Karpas-422 (cell line): ENCODE measurements at regions not wholly inside any gene's neighbourhood (a gene's known extent, or its start where the extent isn't known, plus 50 kb on each side); places are given as distances from the start of the nearest gene placed in this dataset.

Experiments
- DNase-seq: peaks from one replicate; pipeline ENCODE4 v3.0.0-alpha.2; 2015
- H2AFZ ChIP-seq: fragments of 200-600 bp; sonication (generic); 2 replicates; pipeline ENCODE4 v1.6.1; 2014; ENCODE audit warnings: antibody characterized with exemption, low read length, mixed read lengths
- H3K27ac ChIP-seq: fragments of 200-600 bp; sonication (generic); 2 replicates; pipeline ENCODE4 v1.5.1; 2014; ENCODE audit warnings: mild to moderate bottlenecking, low read length, moderate library complexity
- H3K27me3 ChIP-seq: fragments of 200-600 bp; sonication (generic); 2 replicates; pipeline ENCODE4 v1.6.1; 2014; ENCODE audit warnings: low read length, mixed read lengths
- H3K36me3 ChIP-seq: fragments of 200-600 bp; sonication (generic); 2 replicates; pipeline ENCODE4 v1.6.1; 2014; ENCODE audit warnings: low read length, mixed read lengths; ENCODE audit not compliant: insufficient read depth
- H3K4me1 ChIP-seq: fragments of 200-600 bp; sonication (generic); 2 replicates; pipeline ENCODE4 v1.6.1; 2014; ENCODE audit warnings: mild to moderate bottlenecking, low read length, mixed read lengths
- H3K4me2 ChIP-seq: fragments of 200-600 bp; sonication (generic); 2 replicates; pipeline ENCODE4 v1.6.1; 2014; ENCODE audit warnings: low read length, low read depth, mild to moderate bottlenecking; ENCODE audit not compliant: poor library complexity, severe bottlenecking
- H3K4me3 ChIP-seq: fragments of 200-600 bp; sonication (generic); 2 replicates; pipeline ENCODE4 v1.5.1; 2014; ENCODE audit warnings: mild to moderate bottlenecking, antibody characterized with exemption, low read length, mixed read lengths
- H3K79me2 ChIP-seq: fragments of 200-600 bp; sonication (generic); 2 replicates; pipeline ENCODE4 v1.6.1; 2014; ENCODE audit warnings: mild to moderate bottlenecking, low read length, mixed read lengths
- H3K9ac ChIP-seq: fragments of 200-600 bp; sonication (generic); 2 replicates; pipeline ENCODE4 v1.6.0; 2014; ENCODE audit warnings: low read length
- H3K9me2 ChIP-seq: fragments of 200-600 bp; sonication (generic), shearing (Covaris generic); replicated peaks from 2 replicates; pipeline ENCODE4 v1.6.0; 2014; ENCODE audit warnings: mild to moderate bottlenecking, low read length, moderate library complexity; ENCODE audit not compliant: insufficient read depth
- H3K9me3 ChIP-seq: fragments of 300-700, 200-600 bp; sonication (generic); 2 replicates; pipeline ENCODE4 v1.6.1; 2014; ENCODE audit warnings: low read length, mixed read lengths
- H4K20me1 ChIP-seq: fragments of 200-600 bp; sonication (generic); 2 replicates; pipeline ENCODE4 v1.6.1; 2014; ENCODE audit warnings: mild to moderate bottlenecking, antibody characterized with exemption, low read length, low read depth; ENCODE audit not compliant: insufficient read depth

- no peaks in the 10 kb centered on the region for H4K20me1 ChIP-seq
- H3K27me3 ChIP-seq, result no peaks in the 10 kb centered on the region
- H3K27ac ChIP-seq, result no peak overlapping the region
- no peaks in the 10 kb centered on the region for H3K79me2 ChIP-seq
- H3K36me3 ChIP-seq, result no peaks in the 10 kb centered on the region
- H3K9me2 ChIP-seq, result no peaks in the 10 kb centered on the region
- no peak for DNase-seq
- H2AFZ ChIP-seq, result no peak overlapping the region
- no peaks in the 10 kb centered on the region for H3K4me1 ChIP-seq
- no peaks in the 10 kb centered on the region for H3K9me3 ChIP-seq
- no peak overlapping the region for H3K4me3 ChIP-seq
- no peak overlapping the region for H3K4me2 ChIP-seq
- H3K9ac ChIP-seq, result no peak overlapping the region
Measured at GRCh38 chr3:171971919-171972514, 67.4 kb upstream of the FNDC3B start.

- no peak for DNase-seq
- no peak overlapping the region for H3K9ac ChIP-seq
Measured at GRCh38 chr3:171972871-171973348, 66.5 kb upstream of the FNDC3B start.

GRCh38 chr3:171974986-171975837 is 64.2 kb upstream of the FNDC3B start:
- no peak overlapping the region for H3K4me2 ChIP-seq

More at GRCh38 chr3:171972871-171973348, 66.5 kb upstream of the FNDC3B start:
- H3K4me2 ChIP-seq, result no peak overlapping the region
- H3K27ac ChIP-seq, result no peak overlapping the region
- no peaks in the 10 kb centered on the region; the same call in 1 of the 2 replicates for H3K27me3 ChIP-seq
- H3K4me3 ChIP-seq, result no peak overlapping the region
- no peaks in the 10 kb centered on the region for H3K4me1 ChIP-seq
- no peaks in the 10 kb centered on the region for H4K20me1 ChIP-seq
- no peak overlapping the region for H2AFZ ChIP-seq
- H3K9me2 ChIP-seq, result 0 out of 2 replicates have a peak, but pooled peaks cover 3% of the 10 kb centered on the region
- no peaks in the 10 kb centered on the region for H3K79me2 ChIP-seq
- no peaks in the 10 kb centered on the region for H3K36me3 ChIP-seq
- no peaks in the 10 kb centered on the region for H3K9me3 ChIP-seq

GRCh38 chr3:171976526-171976925 is 62.9 kb upstream of the FNDC3B start:
- no peak overlapping the region for H2AFZ ChIP-seq
- no peak overlapping the region for H3K27ac ChIP-seq
- H3K4me1 ChIP-seq, result no peaks in the 10 kb centered on the region
- H3K27me3 ChIP-seq, result no peaks in the 10 kb centered on the region; the same call in 1 of the 2 replicates
- no peaks in the 10 kb centered on the region for H3K79me2 ChIP-seq
- no peak overlapping the region for H3K4me3 ChIP-seq
- no peaks in the 10 kb centered on the region for H3K9me3 ChIP-seq
- H3K4me2 ChIP-seq, result no peak overlapping the region
- no peak for DNase-seq
- no peak overlapping the region for H3K9ac ChIP-seq
- 0 out of 2 replicates have a peak, but pooled peaks cover 7% of the 10 kb centered on the region for H3K9me2 ChIP-seq
- no peaks in the 10 kb centered on the region for H3K36me3 ChIP-seq
- no peaks in the 10 kb centered on the region for H4K20me1 ChIP-seq

More at GRCh38 chr3:171974986-171975837, 64.2 kb upstream of the FNDC3B start:
- Histone ChIP-seq H3K36me3 (no peaks in the 10 kb centered on the region), H2AFZ (no peak overlapping the region), H3K4me1 (no peaks in the 10 kb centered on the region), H3K9me2 (0 out of 2 replicates have a peak, but pooled peaks cover 7% of the 10 kb centered on the region), H3K27ac (no peak overlapping the region), H3K4me3 (no peak overlapping the region), H3K27me3 (no peaks in the 10 kb centered on the region; the same call in 1 of the 2 replicates), H3K9me3 (no peaks in the 10 kb centered on the region), H4K20me1 (no peaks in the 10 kb centered on the region), H3K9ac (no peak overlapping the region), H3K79me2 (no peaks in the 10 kb centered on the region)
- DNase-seq, result no peak

GRCh38 chr3:171977441-171977840 is 61.9 kb upstream of the FNDC3B start:
- H3K36me3 ChIP-seq, result no peaks in the 10 kb centered on the region
- H3K4me2 ChIP-seq, result no peak overlapping the region
- no peak overlapping the region for H3K27ac ChIP-seq
- H2AFZ ChIP-seq, result no peak overlapping the region
- H3K9me2 ChIP-seq, result 0 out of 2 replicates have a peak, but pooled peaks cover 7% of the 10 kb centered on the region
- H3K9ac ChIP-seq, result no peak overlapping the region
- no peaks in the 10 kb centered on the region for H3K79me2 ChIP-seq
- no peaks in the 10 kb centered on the region for H3K4me1 ChIP-seq
- no peaks in the 10 kb centered on the region; the same call in 1 of the 2 replicates for H3K27me3 ChIP-seq
- H4K20me1 ChIP-seq, result no peaks in the 10 kb centered on the region
- no peak for DNase-seq
- no peak overlapping the region for H3K4me3 ChIP-seq
- no peaks in the 10 kb centered on the region for H3K9me3 ChIP-seq

- Histone ChIP-seq H3K4me3 (no peak overlapping the region), H3K9ac (no peak overlapping the region), H3K4me1 (no peaks in the 10 kb centered on the region), H2AFZ (no peak overlapping the region), H3K27me3 (no peaks in the 10 kb centered on the region; the same call in 1 of the 2 replicates), H3K9me3 (no peaks in the 10 kb centered on the region), H3K9me2 (0 out of 2 replicates have a peak, but pooled peaks cover 7% of the 10 kb centered on the region), H3K36me3 (no peaks in the 10 kb centered on the region), H3K79me2 (no peaks in the 10 kb centered on the region), H3K4me2 (no peak overlapping the region), H3K27ac (no peak overlapping the region), H4K20me1 (no peaks in the 10 kb centered on the region)
- peak; percentile 49 for DNase-seq
Measured at GRCh38 chr3:171977860-171978259, 61.5 kb upstream of the FNDC3B start.

- DNase-seq, result no peak
- Histone ChIP-seq H3K4me3 (no peak overlapping the region), H2AFZ (no peak overlapping the region), H3K79me2 (no peaks in the 10 kb centered on the region), H3K4me2 (no peak overlapping the region), H3K36me3 (no peaks in the 10 kb centered on the region), H3K27ac (no peak overlapping the region), H3K9me3 (no peaks in the 10 kb centered on the region), H3K9ac (no peak overlapping the region), H3K9me2 (0 out of 2 replicates have a peak, but pooled peaks cover 7% of the 10 kb centered on the region), H3K4me1 (no peaks in the 10 kb centered on the region), H3K27me3 (no peaks in the 10 kb centered on the region; the same call in 1 of the 2 replicates), H4K20me1 (no peaks in the 10 kb centered on the region)
Measured at GRCh38 chr3:171978390-171978789, 61.0 kb upstream of the FNDC3B start.

GRCh38 chr3:171979081-171979480 is 60.3 kb upstream of the FNDC3B start:
- Histone ChIP-seq H3K4me2 (no peak overlapping the region), H3K27me3 (no peaks in the 10 kb centered on the region; the same call in 1 of the 2 replicates), H2AFZ (no peak overlapping the region), H3K36me3 (no peaks in the 10 kb centered on the region), H3K27ac (no peak overlapping the region), H4K20me1 (no peaks in the 10 kb centered on the region), H3K9ac (no peak overlapping the region), H3K4me3 (no peak overlapping the region), H3K9me3 (no peaks in the 10 kb centered on the region), H3K4me1 (no peaks in the 10 kb centered on the region), H3K9me2 (0 out of 2 replicates have a peak, but pooled peaks cover 7% of the 10 kb centered on the region), H3K79me2 (no peaks in the 10 kb centered on the region)
- no peak for DNase-seq
